Rectal smooth muscle tissue (tissue), 1 donor: ENCODE measurements at regions not wholly inside any gene's neighbourhood (a gene's known extent, or its start where the extent isn't known, plus 50 kb on each side); places are given as distances from the start of the nearest gene placed in this dataset.

Experiments
- H3K27ac ChIP-seq: one replicate; pipeline ENCODE4 v1.7.0; 2013; ENCODE audit warnings: low read depth, low read length, inconsistent platforms
- H3K27me3 ChIP-seq: one replicate; pipeline ENCODE4 v1.7.0; 2013; ENCODE audit warnings: low read length; ENCODE audit not compliant: control insufficient read depth, insufficient read depth
- H3K36me3 ChIP-seq: one replicate; pipeline ENCODE4 v1.7.0; 2013; ENCODE audit warnings: low read length; ENCODE audit not compliant: control insufficient read depth, insufficient read depth
- H3K4me1 ChIP-seq: one replicate; pipeline ENCODE4 v1.7.0; 2013; ENCODE audit warnings: low read length; ENCODE audit not compliant: control insufficient read depth, insufficient read depth
- H3K4me3 ChIP-seq: one replicate; pipeline ENCODE4 v1.7.0; 2013; ENCODE audit warnings: low read length
- H3K9ac ChIP-seq: one replicate; pipeline ENCODE4 v1.7.0; 2013; ENCODE audit warnings: low read length

GRCh38 chr20:53803492-53804155, 210.0 kb upstream of the ZNF217 start:
- no peak overlapping the region for H3K27ac ChIP-seq
- H3K4me1 ChIP-seq = no peaks in the 10 kb centered on the region
- no peaks in the 10 kb centered on the region for H3K36me3 ChIP-seq
- no peak overlapping the region for H3K4me3 ChIP-seq
- no peaks in the 10 kb centered on the region for H3K27me3 ChIP-seq
- no peak overlapping the region for H3K9ac ChIP-seq

DNA sequence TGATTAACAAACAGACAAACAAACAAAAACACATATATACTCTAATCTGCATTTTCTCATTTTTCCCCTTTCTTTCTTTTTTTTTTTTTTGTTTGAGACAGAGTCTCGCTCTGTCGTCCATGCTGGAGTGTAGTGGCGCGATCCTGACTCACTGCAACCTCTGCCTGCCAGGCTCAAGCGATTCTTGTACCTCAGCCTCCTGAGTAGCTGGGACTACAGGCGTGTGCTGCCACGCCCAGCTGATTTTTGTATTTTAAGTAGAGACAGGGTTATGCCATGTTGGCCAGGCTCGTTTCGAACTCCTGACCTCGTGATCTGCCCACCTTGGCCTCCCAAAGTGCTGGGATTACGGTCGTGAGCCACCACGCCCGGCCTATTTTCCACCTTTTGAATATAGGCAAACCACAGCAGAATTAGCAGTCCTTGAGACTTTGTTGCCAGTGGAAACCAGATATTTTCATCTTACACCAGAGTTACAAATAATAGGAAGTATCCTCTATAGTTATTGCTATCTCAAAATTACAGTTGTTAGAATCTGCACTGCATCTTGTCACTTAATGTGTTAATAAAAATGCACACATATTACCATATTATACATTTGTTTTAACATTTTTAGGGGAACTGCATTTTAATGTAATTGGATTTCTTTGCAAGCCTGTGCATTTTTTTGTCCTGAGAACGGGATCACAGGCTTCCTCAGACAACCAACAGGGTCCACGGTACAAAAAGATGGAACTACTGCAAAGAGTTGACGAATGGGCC, 208.2 kb upstream of the ZNF217 start:
- no peaks in the 10 kb centered on the region for H3K27me3 ChIP-seq
- H3K4me3 ChIP-seq = no peak overlapping the region
- H3K27ac ChIP-seq = no peak overlapping the region
- no peak overlapping the region for H3K9ac ChIP-seq
- H3K4me1 ChIP-seq = no peaks in the 10 kb centered on the region
- no peaks in the 10 kb centered on the region for H3K36me3 ChIP-seq

DNA sequence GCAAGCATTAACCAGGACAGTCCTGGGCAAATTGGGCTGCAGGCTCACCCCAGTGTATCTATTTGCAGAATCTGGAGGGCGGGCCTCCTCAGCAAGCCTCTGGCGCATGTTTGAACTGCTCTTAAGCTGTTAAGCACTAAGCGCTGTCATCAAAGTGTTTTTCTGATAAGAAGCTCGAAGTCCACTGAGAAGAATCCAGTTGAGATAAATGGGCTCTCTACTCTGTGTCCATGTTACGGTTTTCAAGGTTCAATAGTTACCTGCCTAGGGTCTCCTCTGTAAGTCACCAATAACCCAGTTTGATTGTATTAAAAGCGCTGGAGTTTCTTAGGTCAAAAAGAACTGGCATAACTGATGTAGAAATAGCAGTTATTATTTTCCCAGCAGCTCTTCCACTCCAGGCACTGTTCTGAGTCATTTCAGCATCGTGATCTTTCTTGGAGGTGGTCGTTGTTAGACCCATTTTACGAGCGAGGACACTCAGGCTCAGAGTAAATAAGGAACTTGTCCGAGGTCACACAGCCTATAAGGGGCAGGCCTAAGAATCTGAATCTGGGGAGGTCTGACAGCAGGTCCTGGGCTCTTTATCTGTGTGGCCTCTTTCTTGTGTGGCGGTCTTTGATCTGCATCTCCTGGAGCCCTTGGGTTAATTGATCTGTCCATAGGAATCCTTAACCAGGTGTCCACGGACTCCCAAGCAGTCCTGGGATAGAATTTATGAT, 207.4 kb upstream of the ZNF217 start:
- Histone ChIP-seq H3K4me1 (no peaks in the 10 kb centered on the region), H3K9ac (no peak overlapping the region), H3K4me3 (no peak overlapping the region), H3K27ac (no peak overlapping the region), H3K36me3 (no peaks in the 10 kb centered on the region), H3K27me3 (no peaks in the 10 kb centered on the region)

DNA sequence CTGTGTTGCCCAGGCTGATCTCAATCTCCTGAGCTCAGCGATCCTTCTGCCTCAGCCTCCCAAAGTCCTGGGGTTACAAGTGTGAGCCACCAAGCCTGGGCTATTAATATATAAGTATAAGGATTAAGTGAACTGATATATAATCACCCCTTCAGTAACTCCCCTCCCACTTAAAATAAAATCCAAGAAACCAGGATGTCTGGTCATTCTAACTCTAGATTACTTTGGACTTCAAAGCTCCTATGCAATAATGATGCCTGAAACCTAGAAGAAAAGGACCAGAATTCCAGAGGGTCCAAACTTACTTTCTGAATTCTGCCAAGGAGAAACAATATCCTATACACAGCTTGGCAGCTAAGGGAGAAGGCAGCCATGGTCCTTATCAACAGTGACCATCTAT, 206.8 kb upstream of the ZNF217 start:
- Histone ChIP-seq H3K4me3 (no peak overlapping the region), H3K27me3 (no peaks in the 10 kb centered on the region), H3K27ac (no peak overlapping the region), H3K9ac (no peak overlapping the region), H3K4me1 (no peaks in the 10 kb centered on the region), H3K36me3 (no peaks in the 10 kb centered on the region)

- Histone ChIP-seq H3K27ac (no peak overlapping the region), H3K4me3 (no peak overlapping the region), H3K4me1 (no peaks in the 10 kb centered on the region)
Measured at GRCh38 chr20:53797085-53797484, 203.4 kb upstream of the ZNF217 start.

GRCh38 chr20:53795170-53795569, 201.5 kb upstream of the ZNF217 start:
- Histone ChIP-seq H3K27ac (no peak overlapping the region), H3K36me3 (no peaks in the 10 kb centered on the region), H3K9ac (no peak overlapping the region), H3K4me3 (no peak overlapping the region), H3K27me3 (no peaks in the 10 kb centered on the region), H3K4me1 (no peaks in the 10 kb centered on the region)

More at GRCh38 chr20:53797085-53797484, 203.4 kb upstream of the ZNF217 start:
- Histone ChIP-seq H3K36me3 (no peaks in the 10 kb centered on the region), H3K27me3 (no peaks in the 10 kb centered on the region), H3K9ac (no peak overlapping the region)

DNA sequence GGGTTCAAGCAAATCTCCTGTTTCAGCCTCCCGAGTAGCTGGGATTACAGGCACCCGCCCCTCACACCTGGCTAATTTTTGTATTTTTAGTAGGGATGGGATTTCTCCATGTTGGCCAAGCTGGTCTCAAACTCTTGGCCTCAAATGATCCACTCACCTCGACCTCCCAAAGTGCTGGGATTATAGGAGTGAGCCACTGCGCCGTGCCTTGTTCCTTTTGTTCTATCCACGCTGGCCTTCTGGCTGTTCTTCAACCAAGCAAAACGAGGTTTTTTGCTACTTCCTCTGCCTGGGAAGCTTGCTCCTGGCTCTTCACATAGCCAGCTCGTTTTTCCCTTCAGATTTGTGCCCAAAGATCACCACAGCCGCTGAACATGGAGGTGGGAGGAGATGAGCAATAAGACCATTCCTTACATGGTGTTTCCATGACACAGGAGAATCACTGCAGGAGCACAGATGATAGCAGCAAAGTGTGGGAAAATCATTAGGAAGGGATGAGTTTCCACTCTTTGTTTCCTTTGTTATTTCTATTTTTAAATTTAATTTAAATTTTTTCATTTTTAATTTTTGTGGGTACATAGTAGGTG, 201.0 kb upstream of the ZNF217 start:
- Histone ChIP-seq H3K9ac (no peak overlapping the region), H3K4me3 (no peak overlapping the region), H3K4me1 (no peaks in the 10 kb centered on the region), H3K36me3 (no peaks in the 10 kb centered on the region), H3K27me3 (no peaks in the 10 kb centered on the region), H3K27ac (no peak overlapping the region)

GRCh38 chr20:53793783-53794383, 200.2 kb upstream of the ZNF217 start:
- H3K36me3 ChIP-seq = no peaks in the 10 kb centered on the region
- H3K27me3 ChIP-seq = no peaks in the 10 kb centered on the region
- H3K27ac ChIP-seq = no peak overlapping the region
- no peaks in the 10 kb centered on the region for H3K4me1 ChIP-seq
- no peak overlapping the region for H3K9ac ChIP-seq
- no peak overlapping the region for H3K4me3 ChIP-seq

DNA sequence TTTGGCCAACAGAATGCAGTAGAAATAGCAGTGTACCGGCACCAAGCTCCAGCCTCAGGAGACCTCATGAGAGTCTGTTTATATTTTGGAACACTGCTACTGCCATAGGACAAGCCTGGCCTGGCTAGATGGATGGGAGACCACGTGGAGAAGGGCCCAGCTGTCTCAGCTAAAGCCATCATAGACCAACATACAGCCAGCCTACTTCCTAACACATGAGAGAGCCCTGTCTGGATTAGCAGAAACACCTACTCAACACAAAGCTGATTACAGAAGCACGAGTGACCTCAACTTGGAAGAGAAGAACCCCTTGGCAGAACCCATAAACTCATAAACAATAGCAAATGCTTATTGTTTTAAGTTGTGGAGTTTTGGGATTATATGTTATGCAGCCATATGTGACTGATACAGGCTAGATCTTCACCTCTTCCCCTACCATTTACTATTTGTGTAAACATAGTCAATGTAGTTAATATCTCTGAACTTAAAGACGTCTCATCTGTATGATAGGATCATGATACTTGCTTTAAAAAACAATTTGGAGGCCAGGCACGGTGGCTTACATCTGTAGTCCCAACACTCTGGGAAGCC, 199.4 kb upstream of the ZNF217 start:
- no peak overlapping the region for H3K4me3 ChIP-seq
- H3K36me3 ChIP-seq = no peaks in the 10 kb centered on the region
- H3K9ac ChIP-seq = no peak overlapping the region
- no peaks in the 10 kb centered on the region for H3K27me3 ChIP-seq
- H3K27ac ChIP-seq = no peak overlapping the region
- H3K4me1 ChIP-seq = no peaks in the 10 kb centered on the region

GRCh38 chr20:53789989-53790675, 196.5 kb upstream of the ZNF217 start:
- Histone ChIP-seq H3K27ac (no peak overlapping the region), H3K27me3 (no peaks in the 10 kb centered on the region), H3K4me1 (no peaks in the 10 kb centered on the region), H3K4me3 (no peak overlapping the region), H3K36me3 (no peaks in the 10 kb centered on the region), H3K9ac (no peak overlapping the region)

DNA sequence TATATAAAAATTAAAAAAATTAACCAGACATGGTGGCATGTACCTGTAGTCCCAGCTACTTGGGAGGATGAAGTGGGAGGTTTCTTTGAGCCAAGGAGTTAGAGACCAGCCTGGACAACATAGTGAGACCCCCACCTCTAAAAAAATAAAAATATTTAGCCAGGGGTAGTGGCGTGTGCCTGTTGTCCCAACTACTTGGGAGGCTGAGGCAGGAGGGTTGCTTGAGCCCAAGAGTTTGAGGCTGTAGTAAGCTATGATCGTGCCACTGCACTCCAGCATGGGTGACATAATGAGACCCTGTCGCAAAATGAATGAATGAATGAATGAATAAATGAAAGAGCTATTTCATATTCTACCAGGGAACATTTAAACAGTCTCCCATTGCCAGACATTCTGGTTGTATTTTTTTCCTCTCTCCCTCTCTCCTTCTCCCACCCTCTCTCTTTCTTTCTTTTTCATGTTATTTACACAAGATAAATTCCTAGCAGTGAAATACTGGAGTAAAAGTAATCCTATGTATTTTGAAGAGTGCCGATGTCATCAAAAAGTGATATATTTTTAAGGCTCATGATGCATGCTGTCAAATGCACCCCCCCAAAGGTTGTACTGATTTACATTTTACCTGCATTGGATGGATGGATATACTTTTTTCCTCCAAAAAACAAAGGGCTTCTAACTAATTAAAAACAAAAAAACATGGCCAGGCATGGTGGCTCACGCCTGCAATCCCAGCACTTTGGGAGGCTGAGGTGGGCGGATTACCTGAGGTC, 194.8 kb upstream of the ZNF217 start:
- Histone ChIP-seq H3K27me3 (no peaks in the 10 kb centered on the region), H3K4me3 (no peak overlapping the region), H3K9ac (no peak overlapping the region), H3K27ac (no peak overlapping the region), H3K36me3 (no peaks in the 10 kb centered on the region), H3K4me1 (no peaks in the 10 kb centered on the region)
